Colonic mucosa (tissue), 4 donors: ENCODE measurements at regions not wholly inside any gene's neighbourhood (a gene's known extent, or its start where the extent isn't known, plus 50 kb on each side); places are given as distances from the start of the nearest gene placed in this dataset.
"Not testable (repeated sequence)": the region's sequence is repeated elsewhere in the genome, so short reads cannot be mapped to it uniquely, and the experiment has no call there.

Experiments
- DNase-seq: peaks from one replicate; pipeline ENCODE4 v3.0.0-alpha.2; 2020
- H3K27ac ChIP-seq: fragments of 200-600 bp; one replicate; pipeline ENCODE4 v1.8.0; 2021
- H3K27me3 ChIP-seq: fragments of 200-600 bp; one replicate; pipeline ENCODE4 v1.8.0; 2021
- H3K36me3 ChIP-seq: fragments of 200-600 bp; one replicate; pipeline ENCODE4 v1.8.0; 2021
- H3K4me1 ChIP-seq: fragments of 200-600 bp; one replicate; pipeline ENCODE4 v1.8.0; 2021; ENCODE audit warnings: mild to moderate bottlenecking
- H3K4me3 ChIP-seq: fragments of 200-600 bp; one replicate; pipeline ENCODE4 v1.8.0; 2021
- H3K9ac ChIP-seq, 2 donors: one replicate each; pipeline ENCODE4 v1.7.0; 2013; ENCODE audit warnings: control low read depth in 2 of 2, low read depth in 2 of 2, low read length in 2 of 2
- H3K9me3 ChIP-seq: fragments of 200-600 bp; one replicate; pipeline ENCODE4 v1.8.0; 2021
- intact Hi-C: fragments of 100-400 bp; cut with DNase I; formaldehyde crosslinking; loops from one replicate; pipeline ENCODE4 v1.14.1; 2022
- TF ChIP-seq, protein P1 (sequence below): fragments of 200-600 bp; IDR thresholded peaks from one replicate; pipeline ENCODE4 v1.8.0; 2022; ENCODE audit warnings: antibody characterized with exemption, mild to moderate bottlenecking
- donor health status: healthy.
- donor health status: DM: no; HTN: no; CAD: no.
- donor health status: DM: no; HTN: no; CAD: no.

DNA sequence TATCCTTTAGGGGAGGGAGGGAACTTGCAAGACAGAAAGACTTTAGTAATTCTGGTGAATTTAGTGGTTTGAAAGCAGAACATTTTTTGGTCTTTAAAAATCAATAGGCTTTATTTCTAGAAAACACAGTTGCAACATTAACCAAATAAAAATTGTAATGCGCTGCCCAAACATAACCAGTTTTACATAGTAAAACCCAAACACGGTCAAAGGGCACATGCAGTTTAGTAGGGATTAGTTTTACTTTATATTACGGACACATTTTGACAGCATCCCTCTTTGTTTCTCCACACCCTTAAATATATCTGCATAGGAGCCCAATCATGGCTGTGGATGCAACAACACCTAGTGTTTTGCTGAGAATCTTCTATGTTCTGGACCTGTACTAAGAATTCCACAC lies 156.7 kb downstream of the NR2F2 start:
- Histone ChIP-seq H3K4me1 (no peaks in the 10 kb centered on the region), H3K9me3 (no peaks in the 10 kb centered on the region), H3K27me3 (no peaks in the 10 kb centered on the region), H3K27ac (no peak overlapping the region), H3K9ac (no peak overlapping the region), H3K36me3 (no peaks in the 10 kb centered on the region), H3K4me3 (no peak overlapping the region)
- no peak for DNase-seq
- intact Hi-C loops: no loop called here
- TF ChIP-seq, protein P1, sequence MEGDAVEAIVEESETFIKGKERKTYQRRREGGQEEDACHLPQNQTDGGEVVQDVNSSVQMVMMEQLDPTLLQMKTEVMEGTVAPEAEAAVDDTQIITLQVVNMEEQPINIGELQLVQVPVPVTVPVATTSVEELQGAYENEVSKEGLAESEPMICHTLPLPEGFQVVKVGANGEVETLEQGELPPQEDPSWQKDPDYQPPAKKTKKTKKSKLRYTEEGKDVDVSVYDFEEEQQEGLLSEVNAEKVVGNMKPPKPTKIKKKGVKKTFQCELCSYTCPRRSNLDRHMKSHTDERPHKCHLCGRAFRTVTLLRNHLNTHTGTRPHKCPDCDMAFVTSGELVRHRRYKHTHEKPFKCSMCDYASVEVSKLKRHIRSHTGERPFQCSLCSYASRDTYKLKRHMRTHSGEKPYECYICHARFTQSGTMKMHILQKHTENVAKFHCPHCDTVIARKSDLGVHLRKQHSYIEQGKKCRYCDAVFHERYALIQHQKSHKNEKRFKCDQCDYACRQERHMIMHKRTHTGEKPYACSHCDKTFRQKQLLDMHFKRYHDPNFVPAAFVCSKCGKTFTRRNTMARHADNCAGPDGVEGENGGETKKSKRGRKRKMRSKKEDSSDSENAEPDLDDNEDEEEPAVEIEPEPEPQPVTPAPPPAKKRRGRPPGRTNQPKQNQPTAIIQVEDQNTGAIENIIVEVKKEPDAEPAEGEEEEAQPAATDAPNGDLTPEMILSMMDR: no peak

DNA sequence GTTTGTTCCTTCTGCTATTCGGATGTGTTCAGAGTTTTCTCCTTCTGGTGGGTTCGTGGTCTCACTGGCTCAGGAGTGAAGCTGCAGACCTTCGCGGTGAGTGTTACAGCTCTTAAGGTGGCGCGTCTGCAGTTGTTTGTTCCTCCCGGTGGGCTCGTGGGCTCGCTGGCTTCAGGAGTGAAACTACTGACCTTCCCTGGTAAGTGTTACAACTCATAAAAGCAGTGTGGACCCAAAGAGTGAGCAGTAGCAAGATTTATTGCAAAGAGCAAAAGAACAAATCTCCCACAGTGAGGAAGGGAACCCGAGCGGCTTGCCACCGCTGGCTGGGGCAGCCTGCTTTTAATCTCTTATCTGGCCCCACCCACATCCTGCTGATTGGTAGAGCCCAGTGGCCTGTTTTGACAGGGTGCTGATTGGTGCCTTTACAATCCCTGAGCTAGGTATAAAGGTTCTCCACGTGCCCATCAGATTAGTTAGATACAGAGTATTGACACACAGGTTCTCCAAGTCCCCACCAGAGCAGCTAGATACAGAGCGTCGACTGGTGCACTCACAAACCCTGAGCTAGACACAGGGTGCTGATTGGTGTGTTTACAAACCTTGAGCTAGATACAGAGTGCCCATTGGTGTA lies 160.7 kb downstream of the NR2F2 start:
- H3K27me3 ChIP-seq, H3K9ac ChIP-seq, H3K36me3 ChIP-seq, H3K27ac ChIP-seq, H3K4me1 ChIP-seq, H3K4me3 ChIP-seq, DNase-seq, H3K9me3 ChIP-seq, intact Hi-C loops: not testable (repeated sequence)

DNA sequence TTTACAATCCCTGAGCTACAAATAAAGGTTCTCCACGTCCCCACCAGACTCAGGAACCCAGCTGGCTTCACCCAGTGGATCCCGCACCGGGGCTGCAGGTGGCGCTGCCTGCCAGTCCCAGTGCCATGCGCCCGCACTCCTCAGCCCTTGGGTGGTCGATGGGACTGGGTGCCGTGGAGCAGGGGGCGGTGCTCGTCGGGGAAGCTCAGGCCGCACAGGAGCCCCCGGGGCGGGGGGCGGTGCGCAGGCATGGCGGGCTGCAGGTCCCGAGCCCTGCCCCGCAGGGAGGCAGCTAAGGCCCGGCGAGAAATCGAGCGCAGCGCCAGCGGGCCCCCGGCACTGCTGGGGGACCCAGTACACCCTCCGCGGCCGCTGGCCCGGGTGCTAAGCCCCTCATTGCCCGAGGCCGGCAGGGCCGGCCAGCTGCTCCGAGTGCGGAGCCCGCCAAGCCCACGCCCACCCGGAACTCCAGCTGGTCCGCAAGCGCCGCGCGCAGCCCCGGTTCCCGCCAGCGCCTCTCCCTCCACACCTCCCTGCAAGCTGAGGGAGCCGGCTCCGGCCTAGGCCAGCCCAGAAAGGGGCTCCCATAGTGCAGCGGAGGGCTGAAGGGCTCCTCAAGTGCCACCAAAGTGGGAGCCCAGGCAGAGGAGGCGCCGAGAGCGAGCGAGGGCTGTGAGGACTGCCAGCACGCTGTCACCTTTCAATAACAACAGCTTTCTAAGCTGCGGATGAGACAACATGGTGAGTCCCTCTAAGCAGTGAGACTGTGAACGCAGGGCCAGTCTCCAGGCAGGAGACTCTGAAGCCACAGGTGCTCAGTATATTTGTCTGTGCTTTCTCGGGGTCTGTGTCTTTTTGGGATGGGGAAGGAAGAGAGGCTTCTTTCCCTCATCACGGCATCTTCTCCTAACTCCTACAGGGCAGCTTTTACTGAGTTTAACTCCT lies 161.5 kb downstream of the NR2F2 start:
- H3K9me3 ChIP-seq, intact Hi-C loops: not testable (repeated sequence)

DNA sequence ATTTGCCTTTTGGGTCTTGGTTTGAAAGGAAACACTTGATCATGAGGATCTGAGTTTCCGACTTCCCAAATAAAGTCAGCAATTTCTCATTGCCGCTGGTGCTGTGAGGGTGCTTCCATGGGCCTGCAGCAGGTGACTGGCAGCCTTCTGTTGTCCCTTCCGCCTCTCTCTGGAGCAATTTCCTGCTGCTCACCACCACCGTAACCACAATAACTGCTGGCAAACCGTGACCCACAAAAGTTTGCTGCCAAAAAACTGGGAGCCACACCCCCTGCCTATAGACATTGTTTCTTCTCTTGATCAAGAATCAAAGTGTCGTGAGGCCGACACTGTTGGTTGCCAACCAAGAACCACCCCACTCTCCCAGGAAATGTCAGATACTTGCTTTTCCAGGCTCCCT lies 164.0 kb downstream of the NR2F2 start:
- TF ChIP-seq, protein P1: no peak
- intact Hi-C loops: no loop called here
- no peak overlapping the region for H3K27ac ChIP-seq
- no peaks in the 10 kb centered on the region for H3K4me1 ChIP-seq
- H3K4me3 ChIP-seq: no peak overlapping the region
- H3K27me3 ChIP-seq: no peaks in the 10 kb centered on the region
- no peak overlapping the region for H3K9ac ChIP-seq
- H3K36me3 ChIP-seq: no peaks in the 10 kb centered on the region
- no peaks in the 10 kb centered on the region for H3K9me3 ChIP-seq
- no peak for DNase-seq

More for the DNA sequence above, 161.5 kb downstream of the NR2F2 start:
- H3K9ac ChIP-seq, DNase-seq, H3K4me3 ChIP-seq, H3K27ac ChIP-seq, H3K27me3 ChIP-seq, H3K4me1 ChIP-seq, H3K36me3 ChIP-seq: not testable (repeated sequence)

DNA sequence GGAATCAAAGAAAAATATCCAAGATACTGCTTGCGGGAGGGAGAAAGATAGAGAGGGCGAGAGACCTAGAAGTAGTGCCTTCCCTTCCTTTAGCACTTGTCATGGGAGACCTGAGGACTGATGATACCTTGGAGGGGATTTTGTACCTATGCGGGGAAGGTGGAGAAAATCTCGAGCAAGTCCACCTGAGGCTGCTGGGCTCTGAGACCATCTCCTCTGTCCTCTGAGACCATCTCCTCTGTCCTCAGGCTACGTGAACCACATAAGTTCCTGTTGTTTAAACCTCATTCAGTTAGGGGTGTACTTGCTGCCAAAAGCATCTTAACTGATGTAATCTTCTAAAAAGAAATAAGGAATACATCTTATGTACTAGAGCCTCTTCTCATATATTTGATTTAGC lies 164.9 kb downstream of the NR2F2 start:
- no peaks in the 10 kb centered on the region for H3K4me1 ChIP-seq
- intact Hi-C loops: no loop called here

DNA sequence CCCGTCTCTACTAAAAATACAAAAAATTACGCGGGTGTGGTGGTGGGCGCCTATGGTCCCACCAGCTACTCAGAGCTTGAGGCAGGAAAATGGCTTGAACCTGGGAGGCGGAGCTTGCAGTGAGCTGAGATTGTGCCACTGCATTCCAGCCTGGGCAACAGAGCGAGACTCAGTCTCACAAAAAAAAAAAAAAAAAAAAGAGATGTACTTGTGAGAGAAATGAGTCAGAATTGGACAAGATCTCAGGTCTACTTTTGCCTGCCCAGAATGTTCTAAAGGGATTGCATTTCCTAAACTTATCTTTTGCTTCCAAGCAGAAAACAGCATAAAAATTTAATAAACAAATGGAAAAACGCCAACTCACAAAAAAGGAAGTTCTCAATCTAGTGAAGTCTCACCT lies 167.5 kb downstream of the NR2F2 start:
- TF ChIP-seq, protein P1: no peak
- H3K4me1 ChIP-seq: no peaks in the 10 kb centered on the region
- H3K4me3 ChIP-seq: no peak overlapping the region
- H3K9ac ChIP-seq: no peak overlapping the region
- no peak for DNase-seq
- no peaks in the 10 kb centered on the region for H3K9me3 ChIP-seq
- no peak overlapping the region for H3K27ac ChIP-seq
- no peaks in the 10 kb centered on the region for H3K36me3 ChIP-seq
- intact Hi-C loops: no loop called here
- H3K27me3 ChIP-seq: no peaks in the 10 kb centered on the region

More for the DNA sequence above, 164.9 kb downstream of the NR2F2 start:
- TF ChIP-seq, protein P1: no peak
- no peaks in the 10 kb centered on the region for H3K36me3 ChIP-seq
- H3K9me3 ChIP-seq: no peaks in the 10 kb centered on the region
- DNase-seq: no peak
- H3K27ac ChIP-seq: no peak overlapping the region
- no peak overlapping the region for H3K4me3 ChIP-seq
- H3K9ac ChIP-seq: no peak overlapping the region
- H3K27me3 ChIP-seq: no peaks in the 10 kb centered on the region
